C4-2B (cell line): ENCODE measurements at regions not wholly inside any gene's neighbourhood (a gene's known extent, or its start where the extent isn't known, plus 50 kb on each side); places are given as distances from the start of the nearest gene placed in this dataset.
"Not testable (repeated sequence)": the region's sequence is repeated elsewhere in the genome, so short reads cannot be mapped to it uniquely, and the experiment has no call there.

Source experiments
- CTCF ChIP-seq: fragments of 450-650 bp; conservative IDR thresholded peaks from 2 replicates; pipeline ENCODE4 v1.5.1; 2017; ENCODE audit warnings: mild to moderate bottlenecking
- ZFX ChIP-seq: fragments of 450-650 bp; IDR thresholded peaks from 2 replicates; pipeline ENCODE4 v1.6.1; 2017

DNA sequence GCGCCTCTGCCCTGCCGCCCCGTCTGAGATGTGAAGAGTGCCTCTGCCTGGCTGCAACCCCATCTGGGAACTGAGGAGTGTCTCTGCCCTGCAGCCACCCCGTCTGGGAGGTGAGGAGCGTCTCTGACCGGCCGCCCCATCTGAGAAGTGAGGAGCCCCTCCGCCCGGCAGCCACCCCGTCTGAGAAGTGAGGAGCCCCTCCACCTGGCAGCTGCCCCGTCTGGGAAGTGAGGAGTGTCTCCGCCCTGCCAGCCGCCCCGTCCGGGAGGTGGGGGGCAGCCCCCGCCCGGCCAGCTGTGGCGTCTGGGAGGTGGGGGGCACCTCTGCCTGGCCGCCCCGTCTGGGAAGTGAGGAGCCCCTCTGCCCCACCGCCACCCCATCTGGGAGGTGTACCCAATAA is 110.4 kb downstream of the PRKAB2 start:
- not testable (repeated sequence) for TF ChIP-seq CTCF, ZFX
